K562 (cell line): ENCODE measurements at regions not wholly inside any gene's neighbourhood (a gene's known extent, or its start where the extent isn't known, plus 50 kb on each side); places are given as distances from the start of the nearest gene placed in this dataset.

Experiments
- ATF3 ChIP-seq, 2 experiments: fragments of 450-650 bp in 1 of 2; sonication (generic) in 1 of 2; formaldehyde crosslinking in 1 of 2; IDR thresholded peaks in 1 of 2; conservative IDR thresholded peaks in 1 of 2; 2 replicates each; pipeline versions ENCODE4 v1.6.1 to v1.8.1; 2016 to 2023; ENCODE audit warnings: mild to moderate bottlenecking in 2 of 2, moderate library complexity in 2 of 2, inconsistent platforms in 1 of 2, missing genetic modification reagents in 1 of 2
- CSDE1 ChIP-seq, 2 experiments: fragments of 450-650 bp; IDR thresholded peaks; 2 replicates each; pipeline ENCODE4 v1.6.1; 2016; ENCODE audit warnings: mild to moderate bottlenecking in 1 of 2
- HMBOX1 ChIP-seq: sonication (generic); IDR thresholded peaks from 2 replicates; pipeline ENCODE4 v1.6.1; 2016
- KDM4B ChIP-seq, 2 experiments: fragments of 450-650 bp in 1 of 2; sonication (generic) in 1 of 2; IDR thresholded peaks; 2 replicates each; pipeline ENCODE4 v1.6.1; 2016 to 2017; ENCODE audit warnings: borderline replicate concordance in 2 of 2, antibody characterized with exemption in 1 of 2, low read depth in 1 of 2, mild to moderate bottlenecking in 1 of 2
- MCM7 ChIP-seq, 2 experiments: fragments of 450-650 bp; IDR thresholded peaks; 2 replicates each; pipeline ENCODE4 v1.6.1; 2016 to 2018
- MED1 ChIP-seq: sonication (generic); formaldehyde crosslinking; IDR thresholded peaks from 2 replicates; pipeline ENCODE4 v1.8.1; 2023; ENCODE audit warnings: missing genetic modification reagents, borderline replicate concordance
- MLX ChIP-seq, 2 experiments: fragments of 450-650 bp in 1 of 2; sonication (generic) in 1 of 2; formaldehyde crosslinking; conservative IDR thresholded peaks; 2 replicates each; pipeline versions ENCODE4 v1.4.0 to v1.8.1; 2020 to 2022; ENCODE audit warnings: mild to moderate bottlenecking in 1 of 2, missing genetic modification reagents in 1 of 2
- PKNOX1 ChIP-seq: fragments of 450-650 bp; IDR thresholded peaks from 2 replicates; pipeline ENCODE4 v1.6.1; 2016
- SIX5 ChIP-seq, 2 experiments: IDR thresholded peaks; 2 replicates each; pipeline ENCODE4 v1.6.1; 2011; ENCODE audit warnings: low read length in 2 of 2, borderline replicate concordance in 1 of 2, low read depth in 1 of 2, mild to moderate bottlenecking in 1 of 2, moderate library complexity in 1 of 2; ENCODE audit not compliant: insufficient read depth in 1 of 2
- SOX6 ChIP-seq: fragments of 450-650 bp; IDR thresholded peaks from 2 replicates; pipeline ENCODE4 v1.6.1; 2014; ENCODE audit warnings: mild to moderate bottlenecking
- TSHZ1 ChIP-seq: fragments of 250-450 bp; sonication (Bioruptor Pico); IDR thresholded peaks from 2 replicates; pipeline ENCODE4 v1.4.0; 2020; ENCODE audit warnings: mild to moderate bottlenecking, moderate library complexity
- VEZF1 ChIP-seq: fragments of 200-800 bp; sonication (Bioruptor generic); IDR thresholded peaks from 2 replicates; pipeline ENCODE4 v1.6.1; 2017; ENCODE audit warnings: missing genetic modification characterization, missing compliant biosample characterization
- ZNF232 ChIP-seq: sonication (generic); formaldehyde crosslinking; IDR thresholded peaks from 2 replicates; pipeline ENCODE4 v1.8.0; 2022; ENCODE audit warnings: mild to moderate bottlenecking, missing genetic modification reagents
- ZNF778 ChIP-seq: fragments of 450-650 bp; formaldehyde crosslinking; IDR thresholded peaks from 2 replicates; pipeline ENCODE4 v1.4.0; 2020; ENCODE audit warnings: mild to moderate bottlenecking, moderate library complexity
- TF ChIP-seq, protein P1 (sequence below), 2 experiments: fragments of 200-800 bp in 1 of 2; sonication (Bioruptor generic) in 1 of 2; sonication (generic) in 1 of 2; formaldehyde crosslinking in 1 of 2; IDR thresholded peaks in 1 of 2; conservative IDR thresholded peaks in 1 of 2; 2 replicates each; pipeline versions ENCODE4 v1.5.0 to v1.6.1; 2016 to 2020; ENCODE audit warnings: missing compliant biosample characterization in 1 of 2, missing genetic modification characterization in 1 of 2, missing genetic modification reagents in 1 of 2

- TF ChIP-seq VEZF1: peak; percentile 54
- TF ChIP-seq CSDE1 (IDR thresholded peaks at IDR 0.05): no peak
- no peak; the same call in 1 of the 2 replicates for TF ChIP-seq SOX6
- TF ChIP-seq KDM4B (IDR thresholded peaks at IDR 0.05; ENCODE audit: borderline replicate concordance in 2 of 2, low read depth in 1 of 2): no peak
- peak; percentile 90 for TF ChIP-seq ATF3 (IDR thresholded peaks at IDR 0.05)
- TF ChIP-seq ATF3 (CRISPR knock-in tag; conservative IDR thresholded peaks at IDR 0.05): peak; percentile 89
- TF ChIP-seq MED1 (CRISPR knock-in tag): no peak
- TF ChIP-seq ZNF778 (CRISPR knock-in tag): no peak
- TF ChIP-seq MLX (CRISPR knock-in tag; conservative IDR thresholded peaks at IDR 0.05): no peak
- no peak for TF ChIP-seq PKNOX1
- no peak for TF ChIP-seq SIX5 (IDR thresholded peaks at IDR 0.05; ENCODE audit: borderline replicate concordance in 1 of 2, insufficient read depth in 1 of 2, low read depth in 1 of 2, low read length in 2 of 2)
- TF ChIP-seq ZNF232 (CRISPR knock-in tag): no peak
- TF ChIP-seq TSHZ1 (CRISPR knock-in tag): no peak
- TF ChIP-seq MCM7 (IDR thresholded peaks at IDR 0.05): no peak
- TF ChIP-seq HMBOX1: peak; percentile 53; the same call in 1 of the 2 replicates
- TF ChIP-seq, protein P1, sequence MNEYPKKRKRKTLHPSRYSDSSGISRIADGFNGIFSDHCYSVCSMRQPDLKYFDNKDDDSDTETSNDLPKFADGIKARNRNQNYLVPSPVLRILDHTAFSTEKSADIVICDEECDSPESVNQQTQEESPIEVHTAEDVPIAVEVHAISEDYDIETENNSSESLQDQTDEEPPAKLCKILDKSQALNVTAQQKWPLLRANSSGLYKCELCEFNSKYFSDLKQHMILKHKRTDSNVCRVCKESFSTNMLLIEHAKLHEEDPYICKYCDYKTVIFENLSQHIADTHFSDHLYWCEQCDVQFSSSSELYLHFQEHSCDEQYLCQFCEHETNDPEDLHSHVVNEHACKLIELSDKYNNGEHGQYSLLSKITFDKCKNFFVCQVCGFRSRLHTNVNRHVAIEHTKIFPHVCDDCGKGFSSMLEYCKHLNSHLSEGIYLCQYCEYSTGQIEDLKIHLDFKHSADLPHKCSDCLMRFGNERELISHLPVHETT (CRISPR knock-in tag; conservative IDR thresholded peaks at IDR 0.05 in 1 of 2, IDR thresholded peaks at IDR 0.05 in 1 of 2): no peak; a peak in 1 of 4 replicates
These were observed 114.2 kb upstream of the IPO9 start (continued) for GRCh38 chr1:201714542-201715329.
